CD4-positive, CD25-positive, alpha-beta regulatory T cell (primary cell): ENCODE measurements at regions not wholly inside any gene's neighbourhood (a gene's known extent, or its start where the extent isn't known, plus 50 kb on each side); places are given as distances from the start of the nearest gene placed in this dataset.
"Not testable (repeated sequence)": the region's sequence is repeated elsewhere in the genome, so short reads cannot be mapped to it uniquely, and the experiment has no call there.

ENCODE experiments used
- ATAC-seq, 2 donors: fragments of 150-1000 bp; cut with Tn5 transposase; one replicate each; pipeline ENCODE4 v1.10.0; 2021; ENCODE audit warnings: low read depth in 2 of 2, moderate number of reproducible peaks in 2 of 2, moderate library complexity in 1 of 2
- DNase-seq, 3 donors: peaks; one replicate each; pipeline versions ENCODE4 v3.0.0 to v3.0.0-alpha.2; 2012 to 2022; ENCODE audit warnings: mixed read lengths in 1 of 3
- H3K27ac ChIP-seq: one replicate; pipeline ENCODE4 v1.7.0; 2013; ENCODE audit warnings: mild to moderate bottlenecking, low read length; ENCODE audit not compliant: insufficient read depth, poor library complexity, severe bottlenecking
- H3K27me3 ChIP-seq: one replicate; pipeline ENCODE4 v1.7.0; 2013; ENCODE audit warnings: low read length; ENCODE audit not compliant: control insufficient read depth, insufficient read depth
- H3K36me3 ChIP-seq: one replicate; pipeline ENCODE4 v1.7.0; 2013; ENCODE audit warnings: mild to moderate bottlenecking, low read length, moderate library complexity; ENCODE audit not compliant: control insufficient read depth, insufficient read depth
- H3K4me1 ChIP-seq: 2 replicates; pipeline ENCODE4 v1.7.0; 2013; ENCODE audit warnings: mild to moderate bottlenecking, low read length; ENCODE audit not compliant: insufficient read depth, control insufficient read depth, poor library complexity, severe bottlenecking
- H3K4me3 ChIP-seq: one replicate; pipeline ENCODE4 v1.7.0; 2013; ENCODE audit warnings: low read depth, mild to moderate bottlenecking, low read length, moderate library complexity
- H3K9me3 ChIP-seq, 2 experiments: 1 replicate in 1 of 2; 2 replicates in 1 of 2; pipeline ENCODE4 v1.7.0; 2013; ENCODE audit warnings: low read length in 2 of 2, mild to moderate bottlenecking in 1 of 2, moderate library complexity in 1 of 2; ENCODE audit not compliant: control insufficient read depth in 2 of 2
- H3K27ac Mint-ChIP-seq, 3 donors: one replicate each; pipeline ENCODE4 v1.8.0; 2020 to 2022; ENCODE audit warnings: mild to moderate bottlenecking in 3 of 3, mixed read lengths in 3 of 3, moderate library complexity in 2 of 3
- H3K27me3 Mint-ChIP-seq: one replicate; pipeline ENCODE4 v1.8.0; 2022; ENCODE audit warnings: mild to moderate bottlenecking, mixed read lengths
- H3K36me3 Mint-ChIP-seq: one replicate; pipeline ENCODE4 v1.8.0; 2020; ENCODE audit warnings: mixed read lengths
- H3K4me1 Mint-ChIP-seq, 4 donors: one replicate each; pipeline ENCODE4 v1.8.0; 2020 to 2022; ENCODE audit warnings: mixed read lengths in 4 of 4, mild to moderate bottlenecking in 1 of 4
- H3K4me3 Mint-ChIP-seq, 4 donors: one replicate each; pipeline ENCODE4 v1.8.0; 2020 to 2022; ENCODE audit warnings: mild to moderate bottlenecking in 4 of 4, mixed read lengths in 4 of 4, moderate library complexity in 3 of 4
- H3K9me3 Mint-ChIP-seq, 7 donors: one replicate each; pipeline ENCODE4 v1.8.0; 2020 to 2022; ENCODE audit warnings: mixed read lengths in 7 of 7, mild to moderate bottlenecking in 3 of 7, moderate library complexity in 2 of 7

DNA sequence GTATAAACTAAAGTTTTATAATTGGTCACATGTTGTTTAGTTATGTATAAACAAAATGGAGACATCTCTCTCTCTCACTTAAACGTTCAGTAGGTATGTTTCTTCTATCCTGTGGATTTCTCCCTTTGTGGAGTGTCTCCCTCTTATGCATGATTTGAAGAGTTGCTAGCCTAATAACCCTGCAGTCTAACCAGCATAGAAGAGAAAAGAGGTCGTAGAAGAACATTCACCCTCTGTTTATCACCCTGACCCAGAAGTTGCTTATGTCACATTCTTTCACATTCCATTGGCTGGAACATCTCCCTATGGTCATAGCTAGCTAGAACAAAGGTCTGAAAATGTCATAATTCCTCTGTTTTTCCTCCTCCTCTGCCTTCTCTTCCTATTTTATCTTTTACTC lies 176.8 kb upstream of the PCDH20 start:
- no peaks in the 10 kb centered on the region for H3K4me1 ChIP-seq
- Mint-ChIP-seq H3K4me3 (no peak overlapping the region), H3K4me1 (no peaks in the 10 kb centered on the region), H3K27me3 (no peaks in the 10 kb centered on the region), H3K27ac (no peak overlapping the region), H3K36me3 (no peaks in the 10 kb centered on the region), H3K9me3 (peaks cover 0 to 15% (median 1%) of the 10 kb centered on the region in 7 donors)
- no peaks in the 10 kb centered on the region for H3K9me3 ChIP-seq
- H3K27me3 ChIP-seq = no peaks in the 10 kb centered on the region
- H3K36me3 ChIP-seq = no peaks in the 10 kb centered on the region
- ATAC-seq (no peak), DNase-seq (no peak)
- H3K27ac ChIP-seq = no peak overlapping the region
- no peak overlapping the region for H3K4me3 ChIP-seq

DNA sequence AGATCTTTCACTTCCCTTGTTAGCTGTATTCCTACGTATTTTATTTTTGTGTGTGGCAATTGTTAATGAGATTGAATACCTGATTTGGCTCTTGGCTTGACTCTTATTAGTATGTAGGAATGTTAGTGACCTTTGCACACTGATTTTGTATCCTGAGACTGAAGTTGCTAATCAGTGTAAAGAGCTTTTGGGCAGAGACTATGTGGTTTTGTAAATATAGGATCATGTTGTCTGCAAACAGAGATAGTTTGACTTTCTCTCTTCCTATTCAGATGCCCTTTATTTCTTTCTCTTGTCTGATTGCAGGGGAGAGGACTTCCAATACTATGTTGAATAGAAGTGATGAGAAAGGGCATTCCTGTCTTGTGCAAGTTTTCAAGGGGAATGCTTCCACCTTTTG lies 160.3 kb upstream of the PCDH20 start:
- Mint-ChIP-seq H3K9me3 (peaks cover 0 to 32% (median 4%) of the 10 kb centered on the region in 7 donors), H3K27me3 (no peaks in the 10 kb centered on the region), H3K27ac (no peak overlapping the region), H3K4me1 (no peaks in the 10 kb centered on the region), H3K36me3 (no peaks in the 10 kb centered on the region), H3K4me3 (no peak overlapping the region)
- no peak overlapping the region for H3K27ac ChIP-seq
- H3K9me3 ChIP-seq = no peaks in the 10 kb centered on the region
- H3K4me3 ChIP-seq = no peak overlapping the region
- DNase-seq (no peak), ATAC-seq (no peak)
- H3K4me1 ChIP-seq = no peaks in the 10 kb centered on the region
- H3K36me3 ChIP-seq = no peaks in the 10 kb centered on the region
- H3K27me3 ChIP-seq = no peaks in the 10 kb centered on the region

DNA sequence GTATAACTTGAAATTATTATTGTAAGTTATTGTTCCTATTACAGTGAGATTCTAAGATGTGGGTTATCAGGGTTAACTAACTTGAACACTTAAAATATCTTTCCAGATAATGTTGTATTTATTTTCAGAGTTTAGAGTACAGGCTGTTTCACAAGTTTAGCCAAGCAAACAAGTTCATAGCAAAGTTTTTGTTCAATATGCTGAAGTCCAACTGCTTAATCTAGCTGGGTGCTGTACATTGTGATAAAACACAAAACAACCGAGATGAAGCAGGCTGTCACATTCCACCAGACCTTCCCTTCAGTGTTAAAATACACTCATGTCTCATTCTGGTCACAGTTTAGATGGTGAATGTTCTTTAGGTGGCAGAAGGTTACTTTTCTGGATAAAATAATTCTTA lies 148.0 kb upstream of the PCDH20 start:
- Histone ChIP-seq H3K27ac (no peak overlapping the region), H3K4me3 (no peak overlapping the region), H3K27me3 (no peaks in the 10 kb centered on the region), H3K9me3 (no peaks in the 10 kb centered on the region), H3K36me3 (no peaks in the 10 kb centered on the region), H3K4me1 (no peaks in the 10 kb centered on the region)
- DNase-seq = no peak
- Mint-ChIP-seq H3K4me3 (no peak overlapping the region), H3K9me3 (peaks cover 2 to 18% (median 6%) of the 10 kb centered on the region in 7 donors), H3K4me1 (no peaks in the 10 kb centered on the region), H3K36me3 (no peaks in the 10 kb centered on the region), H3K27me3 (no peaks in the 10 kb centered on the region), H3K27ac (no peak overlapping the region)
- no peak for ATAC-seq

GRCh38 chr13:61546911-61547310 lies 131.3 kb upstream of the PCDH20 start:
- Histone ChIP-seq H3K27ac (no peak overlapping the region), H3K4me3 (no peak overlapping the region), H3K4me1 (no peaks in the 10 kb centered on the region), H3K9me3 (peaks cover 0 to 3% of the 10 kb centered on the region in 2 experiments), H3K36me3 (no peaks in the 10 kb centered on the region), H3K27me3 (no peaks in the 10 kb centered on the region)
- Mint-ChIP-seq H3K9me3 (peaks cover 0 to 12% (median 1%) of the 10 kb centered on the region in 7 donors), H3K27me3 (no peaks in the 10 kb centered on the region), H3K4me3 (no peak overlapping the region), H3K4me1 (no peaks in the 10 kb centered on the region), H3K36me3 (no peaks in the 10 kb centered on the region), H3K27ac (no peak overlapping the region)
- ATAC-seq (no peak), DNase-seq (no peak)

GRCh38 chr13:61546413-61546812 lies 130.8 kb upstream of the PCDH20 start:
- H3K27ac Mint-ChIP-seq = no peak overlapping the region
- no peaks in the 10 kb centered on the region for H3K27me3 ChIP-seq
- peaks cover 0 to 3% of the 10 kb centered on the region in 2 experiments for H3K9me3 ChIP-seq
- peaks cover 0 to 13% (median 2%) of the 10 kb centered on the region in 7 donors for H3K9me3 Mint-ChIP-seq
- H3K4me3 ChIP-seq = no peak overlapping the region
- no peaks in the 10 kb centered on the region for H3K36me3 Mint-ChIP-seq
- no peak for ATAC-seq
- H3K27ac ChIP-seq = no peak overlapping the region
- H3K4me3 Mint-ChIP-seq = no peak overlapping the region
- no peaks in the 10 kb centered on the region for H3K27me3 Mint-ChIP-seq
- DNase-seq = no peak
- no peaks in the 10 kb centered on the region for H3K36me3 ChIP-seq
- H3K4me1 Mint-ChIP-seq = no peaks in the 10 kb centered on the region
- H3K4me1 ChIP-seq = no peaks in the 10 kb centered on the region

DNA sequence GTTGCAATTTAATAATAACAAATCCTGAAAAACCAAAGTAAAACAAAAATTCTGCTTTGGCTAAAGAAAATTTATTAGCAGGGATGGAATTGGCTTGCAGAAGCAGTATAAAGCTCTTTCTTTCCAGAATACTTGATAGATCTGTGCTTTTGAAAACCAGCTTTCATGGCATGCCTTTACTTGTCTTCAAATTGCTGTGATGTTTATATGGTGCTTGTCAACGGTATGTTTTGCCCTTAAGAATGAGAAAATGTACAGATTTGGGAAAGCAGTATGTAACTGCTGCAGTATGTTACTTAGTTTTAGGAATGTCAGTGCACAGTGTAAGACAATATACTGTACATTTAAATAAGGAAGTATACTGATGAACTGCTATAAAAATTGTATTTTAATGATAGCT lies 120.8 kb upstream of the PCDH20 start:
- H3K27me3 Mint-ChIP-seq = no peaks in the 10 kb centered on the region
- no peak overlapping the region for H3K4me3 Mint-ChIP-seq
- no peaks in the 10 kb centered on the region for H3K27me3 ChIP-seq
- no peaks in the 10 kb centered on the region for H3K36me3 Mint-ChIP-seq
- ATAC-seq (no peak), DNase-seq (no peak)
- no peaks in the 10 kb centered on the region for H3K9me3 ChIP-seq
- no peaks in the 10 kb centered on the region for H3K36me3 ChIP-seq
- H3K27ac ChIP-seq = no peak overlapping the region
- H3K9me3 Mint-ChIP-seq = peaks cover 0 to 11% (median 1%) of the 10 kb centered on the region in 7 donors
- no peaks in the 10 kb centered on the region for H3K4me1 Mint-ChIP-seq
- no peak overlapping the region for H3K27ac Mint-ChIP-seq
- H3K4me1 ChIP-seq = no peaks in the 10 kb centered on the region
- no peak overlapping the region for H3K4me3 ChIP-seq

DNA sequence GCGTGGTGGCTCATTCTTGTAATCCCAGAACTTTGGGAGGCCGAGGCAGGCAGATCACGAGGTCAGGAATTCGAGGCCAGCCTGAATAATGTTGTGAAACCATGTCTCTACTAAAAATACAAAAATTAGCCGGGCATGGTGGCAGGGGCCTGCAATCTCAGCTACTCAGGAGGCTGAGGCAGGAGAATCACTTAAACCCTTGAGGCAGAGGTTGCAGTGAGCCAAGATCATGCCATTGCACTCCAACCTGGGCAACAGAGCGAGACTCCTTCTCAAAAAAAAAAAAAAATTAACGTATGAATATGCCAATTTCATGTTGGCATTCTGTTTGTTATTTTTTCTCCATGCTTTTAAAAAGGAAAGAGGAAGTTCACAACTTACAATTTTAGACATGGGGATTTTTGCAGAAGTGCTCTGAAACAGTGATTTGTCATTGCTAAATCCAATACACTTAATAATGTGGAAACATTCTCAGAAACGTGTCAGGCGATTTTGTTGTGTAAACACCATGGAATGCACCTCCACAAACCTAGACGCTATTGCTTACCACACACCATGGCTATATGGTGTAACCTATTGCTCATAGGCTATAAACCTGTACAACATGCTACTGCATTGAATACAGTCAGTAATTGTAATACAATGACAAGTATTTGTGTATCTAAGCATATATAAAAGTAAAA lies 115.9 kb upstream of the PCDH20 start:
- peaks cover 0 to 15% (median 9%) of the 10 kb centered on the region in 7 donors for H3K9me3 Mint-ChIP-seq
- no peak overlapping the region for H3K27ac Mint-ChIP-seq
- H3K4me1 ChIP-seq = no peaks in the 10 kb centered on the region
- H3K4me3 ChIP-seq = no peak overlapping the region
- no peaks in the 10 kb centered on the region for H3K27me3 Mint-ChIP-seq
- DNase-seq (no peak), ATAC-seq (no peak)
- H3K36me3 Mint-ChIP-seq = no peaks in the 10 kb centered on the region
- no peaks in the 10 kb centered on the region for H3K27me3 ChIP-seq
- no peak overlapping the region for H3K4me3 Mint-ChIP-seq
- H3K9me3 ChIP-seq = no peaks in the 10 kb centered on the region
- no peaks in the 10 kb centered on the region for H3K36me3 ChIP-seq
- no peaks in the 10 kb centered on the region for H3K4me1 Mint-ChIP-seq
- H3K27ac ChIP-seq = no peak overlapping the region

DNA sequence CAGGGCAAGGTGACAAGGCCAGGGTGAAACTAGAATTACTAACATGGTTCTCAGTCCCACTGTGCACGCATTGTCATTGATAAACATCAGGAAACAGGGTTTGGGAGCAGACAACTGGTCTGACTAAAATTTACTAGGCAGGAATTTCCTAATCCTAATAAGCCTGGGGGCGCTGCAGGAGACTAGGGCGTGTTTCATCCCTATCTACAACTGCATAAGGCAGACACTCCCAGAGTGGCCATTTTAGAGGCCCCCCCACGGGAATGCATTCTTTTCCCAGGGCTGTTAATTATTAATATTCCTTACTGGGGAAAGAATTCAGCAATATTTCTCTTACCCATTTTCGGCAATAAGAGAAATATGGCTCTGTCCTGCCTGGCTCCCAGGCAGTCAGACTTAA lies 103.6 kb upstream of the PCDH20 start:
- H3K4me3 Mint-ChIP-seq, H3K4me3 ChIP-seq, H3K27me3 Mint-ChIP-seq, H3K9me3 ChIP-seq, H3K4me1 ChIP-seq, H3K27ac Mint-ChIP-seq, ATAC-seq, H3K36me3 Mint-ChIP-seq, H3K36me3 ChIP-seq, H3K27me3 ChIP-seq, H3K27ac ChIP-seq, DNase-seq, H3K4me1 Mint-ChIP-seq: not testable (repeated sequence)
- H3K9me3 Mint-ChIP-seq = peaks cover 2 to 21% (median 8%) of the 10 kb centered on the region in 7 donors
